Prostate gland (tissue), 2 donors: ENCODE measurements at regions not wholly inside any gene's neighbourhood (a gene's known extent, or its start where the extent isn't known, plus 50 kb on each side); places are given as distances from the start of the nearest gene placed in this dataset.
"Not testable (repeated sequence)": the region's sequence is repeated elsewhere in the genome, so short reads cannot be mapped to it uniquely, and the experiment has no call there.

Experiments
- DNase-seq: peaks from one replicate; pipeline ENCODE4 v3.0.0-alpha.2; 2019; ENCODE audit warnings: low spot score
- H3K27ac ChIP-seq, 2 donors: fragments of 200-600 bp; sonication (generic); 2 replicates each; pipeline ENCODE4 v1.5.1; 2017 to 2019
- H3K27me3 ChIP-seq: fragments of 200-600 bp; sonication (generic); replicated peaks from 2 replicates; pipeline ENCODE4 v1.5.1; 2019; ENCODE audit not compliant: insufficient read depth
- H3K36me3 ChIP-seq, 2 donors: fragments of 200-600 bp; sonication (generic); 1 replicate in 1 of 2; 2 replicates in 1 of 2; pipeline versions ENCODE4 v1.5.1 to v1.8.1; 2017 to 2019
- H3K4me1 ChIP-seq: fragments of 200-600 bp; sonication (generic); replicated peaks from 2 replicates; pipeline ENCODE4 v1.5.1; 2019
- H3K4me3 ChIP-seq, 2 donors: fragments of 200-600 bp; sonication (generic); 2 replicates each; pipeline ENCODE4 v1.5.1; 2017 to 2019
- H3K9me3 ChIP-seq: fragments of 200-600 bp; sonication (generic); 2 replicates; pipeline ENCODE4 v1.5.1; 2017
- POLR2A ChIP-seq: fragments of 450-650 bp; IDR thresholded peaks from one replicate; pipeline ENCODE4 v1.6.1; 2016; ENCODE audit warnings: antibody characterized with exemption, mild to moderate bottlenecking
- POLR2AphosphoS5 ChIP-seq: sonication (generic); formaldehyde crosslinking; IDR thresholded peaks from one replicate; pipeline ENCODE4 v1.6.1; 2017; ENCODE audit warnings: antibody characterized with exemption
- WGBS: methylation state at CpG from one replicate; pipeline ENCODE4 v1.1.5; 2018; 5-methylcytosine and 5-hydroxymethylcytosine counted together
- intact Hi-C: fragments of 100-400 bp; cut with DNase I; formaldehyde crosslinking; loops from one replicate; pipeline ENCODE4 v1.14.2; 2022
- TF ChIP-seq, protein P1 (sequence below), 4 experiments: fragments of 200-600 bp in 2 of 4; fragments of 450-650 bp in 2 of 4; sonication (generic) in 2 of 4; IDR thresholded peaks; 1 replicate in 3 of 4; 2 replicates in 1 of 4; pipeline ENCODE4 v1.5.1; 2016 to 2019; ENCODE audit warnings: antibody characterized with exemption in 4 of 4, mild to moderate bottlenecking in 2 of 4, moderate library complexity in 2 of 4

DNA sequence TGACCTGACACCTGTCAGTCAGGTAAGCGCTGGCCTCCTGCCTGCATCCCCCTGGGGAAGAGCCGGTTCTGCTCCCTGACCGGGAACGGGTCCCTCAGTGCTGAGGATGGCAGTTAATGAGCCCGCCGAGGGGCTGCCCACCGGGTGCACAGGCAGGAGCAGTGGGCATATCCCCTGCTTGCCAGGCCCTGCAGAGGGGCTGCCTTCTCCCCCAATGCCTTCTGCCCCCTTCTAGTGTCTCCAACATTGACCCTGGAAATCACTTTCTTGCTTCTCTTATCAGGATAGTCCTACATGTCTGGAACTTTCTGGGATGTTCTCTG lies 388.5 kb downstream of the SEC14L1 start:
- peaks cover 4% of the 10 kb centered on the region for H3K27me3 ChIP-seq
- H3K4me3 ChIP-seq: no peak overlapping the region
- no peaks in the 10 kb centered on the region for H3K9me3 ChIP-seq
- no peak for TF ChIP-seq POLR2AphosphoS5
- TF ChIP-seq, protein P1, sequence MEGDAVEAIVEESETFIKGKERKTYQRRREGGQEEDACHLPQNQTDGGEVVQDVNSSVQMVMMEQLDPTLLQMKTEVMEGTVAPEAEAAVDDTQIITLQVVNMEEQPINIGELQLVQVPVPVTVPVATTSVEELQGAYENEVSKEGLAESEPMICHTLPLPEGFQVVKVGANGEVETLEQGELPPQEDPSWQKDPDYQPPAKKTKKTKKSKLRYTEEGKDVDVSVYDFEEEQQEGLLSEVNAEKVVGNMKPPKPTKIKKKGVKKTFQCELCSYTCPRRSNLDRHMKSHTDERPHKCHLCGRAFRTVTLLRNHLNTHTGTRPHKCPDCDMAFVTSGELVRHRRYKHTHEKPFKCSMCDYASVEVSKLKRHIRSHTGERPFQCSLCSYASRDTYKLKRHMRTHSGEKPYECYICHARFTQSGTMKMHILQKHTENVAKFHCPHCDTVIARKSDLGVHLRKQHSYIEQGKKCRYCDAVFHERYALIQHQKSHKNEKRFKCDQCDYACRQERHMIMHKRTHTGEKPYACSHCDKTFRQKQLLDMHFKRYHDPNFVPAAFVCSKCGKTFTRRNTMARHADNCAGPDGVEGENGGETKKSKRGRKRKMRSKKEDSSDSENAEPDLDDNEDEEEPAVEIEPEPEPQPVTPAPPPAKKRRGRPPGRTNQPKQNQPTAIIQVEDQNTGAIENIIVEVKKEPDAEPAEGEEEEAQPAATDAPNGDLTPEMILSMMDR (IDR thresholded peaks at IDR 0.05): no peak
- TF ChIP-seq POLR2A: no peak
- no peaks in the 10 kb centered on the region for H3K36me3 ChIP-seq
- H3K27ac ChIP-seq: no peak overlapping the region
- WGBS: 28% methylated on average over 6 of the region's 7 CpGs
- intact Hi-C loops: no loop called here
- no peaks in the 10 kb centered on the region for H3K4me1 ChIP-seq
- DNase-seq: no peak

DNA sequence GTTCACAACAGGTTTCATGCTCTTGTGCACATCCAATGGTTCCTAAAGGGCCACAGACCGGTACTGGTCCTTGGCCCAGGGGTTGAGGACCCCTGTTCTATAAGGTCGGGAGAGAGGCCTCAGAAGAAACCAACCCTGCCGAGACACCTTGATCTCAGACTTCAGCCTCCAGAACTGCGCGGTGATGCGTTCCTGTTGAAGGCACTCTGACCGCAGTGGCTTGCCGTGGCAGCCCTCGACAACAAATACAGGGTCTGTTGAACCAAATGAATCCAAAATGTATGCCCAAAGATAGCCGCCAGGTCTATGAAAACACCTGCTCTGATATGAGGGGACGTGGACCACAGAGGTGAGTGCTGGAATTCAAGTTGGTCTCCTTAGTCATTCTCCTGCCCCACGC lies 389.8 kb downstream of the SEC14L1 start:
- no peak overlapping the region for H3K4me3 ChIP-seq
- WGBS: 87% methylated on average over 12 of the region's 12 CpGs
- no peak for DNase-seq
- intact Hi-C loops: no loop called here
- no peak overlapping the region for H3K27ac ChIP-seq
- TF ChIP-seq, protein P1 (IDR thresholded peaks at IDR 0.05): no peak
- no peak for TF ChIP-seq POLR2AphosphoS5
- TF ChIP-seq POLR2A: no peak
- peaks cover 4% of the 10 kb centered on the region for H3K27me3 ChIP-seq
- no peaks in the 10 kb centered on the region for H3K9me3 ChIP-seq
- H3K36me3 ChIP-seq: no peaks in the 10 kb centered on the region
- no peaks in the 10 kb centered on the region for H3K4me1 ChIP-seq

- H3K36me3 ChIP-seq: no peaks in the 10 kb centered on the region
- no peaks in the 10 kb centered on the region for H3K4me1 ChIP-seq
- H3K9me3 ChIP-seq: no peaks in the 10 kb centered on the region
- no peak overlapping the region for H3K4me3 ChIP-seq
- DNase-seq: no peak
- intact Hi-C loops: no loop called here
- peaks cover 4% of the 10 kb centered on the region for H3K27me3 ChIP-seq
- no peak for TF ChIP-seq POLR2AphosphoS5
- TF ChIP-seq, protein P1 (IDR thresholded peaks at IDR 0.05): no peak
- TF ChIP-seq POLR2A: no peak
- WGBS: 54% methylated on average over 6 of the region's 6 CpGs
- no peak overlapping the region for H3K27ac ChIP-seq
These were observed 390.2 kb downstream of the SEC14L1 start for GRCh38 chr17:77531002-77531401.

GRCh38 chr17:77531641-77532040 lies 390.9 kb downstream of the SEC14L1 start:
- Histone ChIP-seq H3K27ac (no peak overlapping the region), H3K4me3 (no peak overlapping the region), H3K36me3 (no peaks in the 10 kb centered on the region), H3K27me3 (peaks cover 4% of the 10 kb centered on the region), H3K9me3 (no peaks in the 10 kb centered on the region), H3K4me1 (no peaks in the 10 kb centered on the region)
- TF ChIP-seq, protein P1 (IDR thresholded peaks at IDR 0.05): no peak
- TF ChIP-seq POLR2A (no peak), POLR2AphosphoS5 (no peak)
- DNase-seq: no peak
- intact Hi-C loops: no loop called here
- 92% methylated on average over 6 of the region's 6 CpGs for WGBS

GRCh38 chr17:77533697-77534096 lies 392.9 kb downstream of the SEC14L1 start:
- intact Hi-C loops, H3K4me1 ChIP-seq, H3K27ac ChIP-seq, H3K27me3 ChIP-seq, H3K9me3 ChIP-seq, H3K36me3 ChIP-seq, H3K4me3 ChIP-seq, DNase-seq: not testable (repeated sequence)
- 90% methylated on average over 6 of the region's 6 CpGs for WGBS
